NCI-H2171 (cell line): ENCODE measurements at regions not wholly inside any gene's neighbourhood (a gene's known extent, or its start where the extent isn't known, plus 50 kb on each side); places are given as distances from the start of the nearest gene placed in this dataset.

Experiments used
- DNase-seq: peaks from one replicate; lab custom pipeline; 2025; lab: John Stamatoyannopoulos, UW

GRCh38 chr13:50576156-50576555 is 267.3 kb downstream of the DLEU7 start:
- no peak for DNase-seq

GRCh38 chr13:50577806-50578205 is 265.7 kb downstream of the DLEU7 start:
- DNase-seq = no peak

- DNase-seq = no peak
Observed at GRCh38 chr13:50580684-50581305, 262.7 kb downstream of the DLEU7 start.

- no peak for DNase-seq
Observed at GRCh38 chr13:50581586-50582196, 261.8 kb downstream of the DLEU7 start.

DNA sequence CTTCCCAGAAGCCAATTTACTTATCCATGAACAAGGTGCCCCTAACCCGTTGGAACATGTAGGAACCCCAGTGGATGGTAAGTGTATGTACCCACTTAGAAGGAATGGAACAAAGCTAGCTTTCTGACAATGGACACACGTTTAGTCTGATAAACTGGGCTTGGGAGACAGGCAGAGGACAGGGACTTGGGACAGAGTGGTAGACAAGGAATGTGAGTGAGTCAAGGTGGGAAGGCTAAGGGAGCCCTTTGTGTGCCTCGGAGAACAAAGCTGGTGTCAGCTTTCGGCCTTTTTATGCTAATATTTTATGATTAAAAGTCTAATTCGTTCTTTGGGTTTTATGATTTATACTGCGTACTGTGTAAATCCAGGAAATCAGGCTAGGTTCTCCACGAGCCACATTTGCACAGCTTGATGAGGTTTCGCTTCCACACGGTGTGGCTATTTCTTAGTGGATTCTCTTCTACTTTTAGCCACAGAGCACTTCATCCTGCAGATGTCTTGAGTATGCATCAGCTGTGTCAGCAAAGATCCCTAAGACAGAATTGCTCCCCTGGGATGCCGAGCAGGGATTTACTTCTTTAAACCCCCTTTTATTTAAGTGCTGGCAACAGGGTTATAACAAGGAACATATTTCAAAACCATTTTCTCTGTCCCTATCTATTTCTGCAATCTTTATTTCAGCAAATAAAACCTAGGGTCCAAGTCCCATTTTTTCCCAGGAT is 258.5 kb downstream of the DLEU7 start:
- no peak for DNase-seq

- no peak for DNase-seq
Observed at GRCh38 chr13:50585674-50586413, 257.6 kb downstream of the DLEU7 start.

- no peak for DNase-seq
Observed at GRCh38 chr13:50586414-50587083, 256.9 kb downstream of the DLEU7 start.

DNA sequence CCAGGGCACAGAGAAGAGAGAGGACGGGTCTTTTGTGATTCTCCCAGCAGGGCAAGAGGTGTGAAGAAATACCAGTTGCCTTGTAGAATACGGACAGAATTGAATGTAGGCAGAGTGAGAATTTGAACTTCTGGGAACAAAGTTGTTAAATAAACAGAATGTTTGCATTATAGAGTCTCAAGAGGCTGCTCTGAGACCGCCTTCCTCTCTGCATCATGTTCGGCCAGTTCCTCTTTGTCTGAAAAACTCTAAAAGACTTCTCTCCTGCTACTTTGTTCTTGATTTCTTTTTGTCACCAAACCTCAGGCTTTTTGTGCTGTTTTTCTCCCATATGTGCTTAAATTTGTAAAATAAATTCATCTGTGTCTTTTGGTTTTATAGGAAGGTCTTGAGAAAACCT is 256.4 kb downstream of the DLEU7 start:
- DNase-seq = no peak

DNA sequence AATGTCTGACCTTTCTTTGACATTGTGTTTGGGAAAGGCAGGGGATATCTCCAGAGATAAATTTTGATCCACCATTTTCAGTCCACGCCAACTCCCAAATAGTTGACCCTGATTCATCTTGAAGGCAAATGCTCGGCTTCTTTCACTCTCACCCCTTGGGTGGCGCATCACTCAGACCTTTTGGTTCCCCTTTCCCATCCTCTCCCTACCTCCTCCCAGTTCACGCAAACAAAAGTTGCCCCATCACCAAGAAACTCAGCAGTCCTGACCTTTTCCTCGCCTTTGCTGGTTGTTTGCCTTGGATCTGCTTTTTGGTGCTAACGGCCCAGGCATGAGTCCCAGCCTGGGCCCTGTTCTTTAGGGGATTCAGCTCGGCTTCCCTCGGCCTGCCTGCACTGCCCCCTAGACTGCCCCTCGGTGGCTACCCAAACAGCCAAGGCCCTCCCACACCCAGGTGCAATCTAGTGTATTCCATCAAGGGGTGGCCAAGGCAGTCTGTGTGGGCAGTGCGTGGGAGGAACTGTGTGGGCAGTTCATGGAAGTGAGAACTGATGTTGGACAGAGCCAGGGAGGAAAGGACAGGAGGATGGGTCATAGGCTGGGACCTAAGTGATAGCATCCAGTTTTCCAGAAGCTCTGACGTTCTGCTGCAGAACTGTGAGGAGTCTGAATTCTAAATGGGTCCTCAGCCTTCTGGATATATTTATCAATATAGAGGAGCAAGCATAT is 255.7 kb downstream of the DLEU7 start:
- no peak for DNase-seq

- no peak for DNase-seq
Observed at GRCh38 chr13:50588491-50589130, 254.9 kb downstream of the DLEU7 start.

GRCh38 chr13:50589139-50589538 is 254.4 kb downstream of the DLEU7 start:
- no peak for DNase-seq

- DNase-seq = no peak
Observed at GRCh38 chr13:50589651-50590054, 253.8 kb downstream of the DLEU7 start.

DNA sequence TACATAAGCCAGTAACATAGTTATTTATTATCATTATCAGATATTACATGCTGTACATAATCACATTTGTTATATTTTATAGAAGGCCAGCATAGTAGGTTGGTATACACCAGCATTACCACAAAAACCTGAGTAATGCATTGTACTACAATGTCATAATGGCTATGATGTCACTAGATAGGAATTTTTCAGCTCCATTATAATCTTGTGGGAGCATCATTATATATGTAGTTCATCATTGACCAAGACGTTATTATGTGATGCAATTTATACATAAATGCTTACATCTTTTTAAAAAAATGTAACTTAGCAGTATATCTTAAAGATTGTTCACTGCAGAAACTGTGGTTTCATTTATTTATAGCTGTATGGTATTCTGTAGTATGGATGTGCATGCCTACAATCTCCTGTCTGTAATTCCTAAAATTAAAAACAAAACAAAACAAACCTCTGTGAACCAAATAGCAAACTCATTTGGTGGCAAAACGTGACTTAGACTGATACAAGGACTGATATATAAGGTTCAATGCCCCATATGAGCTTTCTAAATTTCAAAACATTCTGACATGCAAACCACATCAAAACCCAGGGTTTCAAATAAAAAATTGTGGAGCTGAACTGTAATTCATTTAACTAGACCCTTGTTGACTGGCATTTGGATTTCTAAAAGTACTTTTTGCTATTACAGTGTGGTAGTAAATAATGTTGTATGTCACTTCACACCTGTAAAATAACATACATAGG is 250.9 kb downstream of the DLEU7 start:
- no peak for DNase-seq

DNA sequence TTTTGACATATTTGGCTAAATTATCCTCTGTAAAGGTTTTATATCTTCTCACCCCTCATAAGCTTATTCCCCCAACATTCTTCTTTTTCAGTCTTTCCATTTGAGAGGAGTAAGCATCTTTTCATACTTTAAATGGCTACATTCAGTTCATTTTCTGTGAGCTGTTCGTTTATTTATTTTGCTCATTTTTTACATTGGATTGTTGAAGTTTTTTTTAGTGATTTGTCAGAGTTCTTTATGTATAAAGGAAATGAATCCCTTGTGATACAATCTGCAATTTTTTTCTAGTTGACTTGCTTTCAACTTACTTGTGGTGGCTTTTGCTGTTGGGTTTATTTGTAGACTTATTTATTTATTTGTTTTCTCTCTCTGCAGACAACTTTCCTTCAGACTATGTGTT is 250.3 kb downstream of the DLEU7 start:
- DNase-seq = no peak

GRCh38 chr13:50594276-50595051 is 249.0 kb downstream of the DLEU7 start:
- DNase-seq = no peak

- DNase-seq = no peak
Observed at GRCh38 chr13:50595196-50595595, 248.3 kb downstream of the DLEU7 start.

DNA sequence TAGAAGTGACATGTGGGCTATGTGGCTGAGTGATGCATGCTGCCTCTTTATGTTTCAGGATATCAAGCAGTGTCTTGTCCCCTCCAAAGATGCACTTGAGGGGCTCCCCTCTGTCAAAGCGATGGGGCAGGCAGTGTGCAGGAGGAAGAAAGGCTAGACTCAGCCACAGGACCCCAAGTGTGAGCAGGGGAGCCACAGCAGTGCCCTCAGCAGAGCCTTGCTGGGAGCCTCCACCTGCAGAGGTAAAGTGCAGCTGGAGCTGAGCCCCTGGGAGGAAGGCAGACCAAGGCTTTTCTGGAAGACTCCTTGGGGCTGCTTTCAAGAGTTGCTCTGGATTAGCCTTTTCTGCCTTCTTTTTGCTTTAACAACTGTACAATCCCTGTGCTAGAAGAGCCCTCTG is 247.3 kb downstream of the DLEU7 start:
- no peak for DNase-seq

GRCh38 chr13:50596776-50597203 is 246.7 kb downstream of the DLEU7 start:
- no peak for DNase-seq

GRCh38 chr13:50598338-50598737 is 245.2 kb downstream of the DLEU7 start:
- DNase-seq = no peak
